ENCODE measurements at regions not wholly inside any gene's neighbourhood (a gene's known extent, or its start where the extent isn't known, plus 50 kb on each side); places are given as distances from the start of the nearest gene placed in this dataset.

GRCh38 chr5:126357585-126358342 is 65.4 kb upstream of the GRAMD2B start:
- no peak overlapping the region for H3K27ac ChIP-seq
- DNase-seq (ENCODE audit: low read depth, low spot score): no peak

GRCh38 chr5:126358525-126358924 is 64.7 kb upstream of the GRAMD2B start:
- no peak for DNase-seq (ENCODE audit: low read depth, low spot score)
- no peak overlapping the region for H3K27ac ChIP-seq

GRCh38 chr5:126359884-126360283 is 63.3 kb upstream of the GRAMD2B start:
- H3K27ac ChIP-seq: no peak overlapping the region
- no peak for DNase-seq (ENCODE audit: low read depth, low spot score)

DNA sequence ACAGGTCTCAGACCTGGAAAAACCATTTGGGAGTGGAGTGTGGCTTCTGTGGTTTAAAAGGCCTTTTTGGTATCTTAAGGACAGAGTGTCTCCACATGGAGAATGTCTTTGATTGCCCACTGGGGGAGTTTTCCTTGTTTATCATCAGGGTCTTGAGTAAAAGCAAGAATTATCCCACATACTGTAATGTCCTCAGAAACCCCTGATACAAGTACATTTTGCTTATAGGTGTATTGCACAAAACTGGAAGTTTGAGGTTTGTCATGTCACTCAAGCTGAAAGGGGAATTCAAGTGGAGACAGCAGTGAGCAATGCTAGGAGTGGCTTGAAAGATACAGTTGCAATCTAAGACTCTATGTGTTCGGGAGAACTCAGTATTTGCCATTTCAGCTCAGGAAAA is 62.7 kb upstream of the GRAMD2B start:
- H3K27ac ChIP-seq: no peak overlapping the region

GRCh38 chr5:126363658-126364057 is 59.6 kb upstream of the GRAMD2B start:
- no peak overlapping the region for H3K27ac ChIP-seq
- DNase-seq (ENCODE audit: low read depth, low spot score): no peak

More for the DNA sequence above, 62.7 kb upstream of the GRAMD2B start:
- DNase-seq (ENCODE audit: low read depth, low spot score): no peak

DNA sequence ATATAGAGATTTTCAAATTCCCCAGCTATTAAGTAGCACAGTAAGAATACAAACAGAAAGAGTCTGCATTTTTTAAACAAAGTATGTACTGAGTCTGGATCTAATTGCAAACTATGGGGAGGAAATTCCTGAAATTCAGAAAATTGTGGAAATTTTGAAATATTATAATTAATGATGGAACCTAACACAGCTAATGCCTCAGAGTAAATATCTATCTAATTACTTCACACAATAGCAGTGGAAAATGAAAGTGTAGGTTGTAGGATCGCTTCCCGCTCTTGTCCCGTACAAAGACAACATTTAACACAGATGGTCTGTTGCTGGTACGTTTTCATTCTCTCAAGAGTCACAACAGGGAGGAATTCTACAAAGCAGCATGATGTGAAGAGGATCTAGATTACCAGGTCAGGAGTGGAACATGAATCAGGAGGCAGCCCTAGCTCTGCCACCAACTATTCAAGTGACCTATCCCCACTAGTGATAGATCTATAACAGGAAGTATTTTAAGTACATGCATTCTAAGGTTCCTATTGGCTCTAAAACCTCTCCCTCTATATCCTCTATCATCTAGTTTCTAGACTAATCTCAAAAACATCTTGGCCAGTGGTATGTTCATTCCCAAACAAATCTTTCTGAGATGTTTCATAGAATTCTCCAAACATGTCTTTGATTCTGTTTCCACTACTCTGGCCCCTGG is 58.9 kb upstream of the GRAMD2B start:
- no peak overlapping the region for H3K27ac ChIP-seq
- no peak for DNase-seq (ENCODE audit: low read depth, low spot score)

DNA sequence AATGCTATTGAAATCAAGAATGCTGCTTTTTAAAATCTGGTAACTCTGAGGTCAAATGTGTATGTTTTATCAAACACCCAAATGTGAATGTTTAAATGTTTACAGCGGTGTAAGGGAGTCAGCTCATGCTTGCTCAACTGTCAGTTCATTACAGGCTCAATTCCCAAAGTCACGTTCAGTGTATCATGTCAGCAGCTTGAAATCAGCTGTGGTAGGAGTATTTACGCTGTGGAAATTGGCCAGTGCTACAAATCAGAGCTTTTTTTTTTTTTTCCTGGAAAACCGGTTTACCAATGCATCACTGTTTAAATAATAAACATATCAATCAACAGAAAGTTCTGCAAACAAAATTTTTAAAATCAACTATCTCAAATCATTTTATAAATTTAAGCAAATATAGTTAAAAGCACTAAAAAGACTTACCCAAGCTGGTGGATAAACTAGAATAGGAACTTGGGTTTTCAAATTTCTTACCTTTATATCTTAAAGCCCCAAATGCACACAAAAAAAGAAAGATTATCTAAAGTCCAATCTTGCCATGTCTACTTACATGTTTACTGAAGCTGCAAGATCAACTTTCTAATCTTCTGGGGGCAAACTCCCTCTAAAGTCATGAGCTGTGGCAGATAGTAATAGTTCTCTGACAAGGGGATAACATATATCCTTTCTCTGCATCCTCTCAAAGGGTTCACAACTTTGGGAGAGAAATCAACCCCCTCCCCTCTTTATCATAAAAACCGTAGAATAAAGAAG is 57.6 kb upstream of the GRAMD2B start:
- DNase-seq (ENCODE audit: low read depth, low spot score): peak; percentile 73
- H3K27ac ChIP-seq: no peak overlapping the region

- H3K27ac ChIP-seq: no peak overlapping the region
- DNase-seq (ENCODE audit: low read depth, low spot score): no peak
These were observed 57.0 kb upstream of the GRAMD2B start for GRCh38 chr5:126366199-126366560.

- peak overlapping the region; percentile 92 for H3K27ac ChIP-seq
- DNase-seq (ENCODE audit: low read depth, low spot score): peak; percentile 93
These were observed 54.9 kb upstream of the GRAMD2B start for GRCh38 chr5:126368239-126368812.

DNA sequence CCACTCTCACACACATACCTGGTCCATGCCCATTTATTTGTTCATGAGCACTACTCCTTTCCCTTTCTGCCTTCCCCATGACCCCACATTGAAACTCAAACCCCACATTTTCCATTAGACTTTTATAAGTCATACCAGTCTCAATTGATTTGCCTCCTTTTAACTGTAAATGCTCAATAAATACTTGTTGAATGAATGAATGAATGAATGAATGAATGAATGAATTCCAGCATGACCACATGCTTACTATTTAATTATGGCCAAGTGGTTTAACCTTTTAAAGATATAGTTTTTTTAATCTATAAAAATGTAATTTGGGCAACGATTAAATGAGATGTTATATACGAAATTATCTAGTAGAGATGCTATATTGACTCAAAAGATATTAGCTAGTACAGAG is 54.1 kb upstream of the GRAMD2B start:
- no peak for DNase-seq (ENCODE audit: low read depth, low spot score)
- H3K27ac ChIP-seq: peak overlapping the region; percentile 92

GRCh38 chr5:126369995-126370731 is 53.0 kb upstream of the GRAMD2B start:
- peak overlapping the region; percentile 92 for H3K27ac ChIP-seq
- no peak for DNase-seq (ENCODE audit: low read depth, low spot score)

DNA sequence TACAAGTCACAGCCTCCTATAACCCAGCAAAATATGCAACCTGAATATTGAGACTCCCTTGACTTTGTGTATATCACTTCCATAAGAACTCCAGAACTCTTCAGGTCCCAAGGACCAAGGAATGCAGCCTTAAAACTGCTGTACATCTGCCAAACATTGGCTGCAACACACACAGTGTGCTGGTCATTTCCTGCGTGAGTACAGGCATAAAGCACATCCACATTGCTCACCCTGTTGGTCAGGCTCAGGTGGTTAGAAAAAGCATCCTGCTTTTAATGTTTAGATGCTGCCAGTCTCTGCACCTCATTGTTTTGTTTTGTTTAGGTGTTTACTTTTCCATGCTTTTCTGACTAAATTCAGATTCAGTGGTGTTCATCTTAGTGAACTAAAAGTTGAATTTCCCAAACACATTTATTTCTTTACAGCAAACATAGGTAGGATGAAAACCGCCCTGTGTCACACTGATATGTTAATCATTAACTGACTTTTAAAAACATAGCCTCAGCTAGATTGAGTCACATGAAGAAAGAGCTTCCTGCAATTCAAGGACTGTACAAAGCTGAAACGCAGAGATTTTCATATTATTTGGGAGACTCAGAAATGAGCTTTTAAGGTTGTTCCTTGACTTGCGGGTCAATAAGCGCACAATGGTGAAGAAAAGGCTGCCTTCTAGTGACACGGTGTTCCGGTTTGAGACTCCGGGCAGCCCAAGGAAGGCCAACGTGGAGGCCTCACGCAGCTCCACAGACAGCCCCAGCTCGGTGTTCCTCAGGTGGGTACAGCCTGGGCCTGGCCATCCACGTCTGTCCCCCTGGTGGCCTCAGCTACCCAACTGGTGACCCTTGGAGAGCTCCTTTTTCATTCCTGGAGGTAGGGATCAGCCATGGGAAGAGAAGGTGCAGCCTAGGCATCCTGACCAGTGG is 52.2 kb upstream of the GRAMD2B start:
- peak overlapping the region; percentile 92 for H3K27ac ChIP-seq
- no peak for DNase-seq (ENCODE audit: low read depth, low spot score)

GRCh38 chr5:126373375-126374108 is 49.7 kb upstream of the GRAMD2B start:
- H3K27ac ChIP-seq: peak overlapping the region; percentile 3
- no peak for DNase-seq (ENCODE audit: low read depth, low spot score)
